ENCODE measurements at regions not wholly inside any gene's neighbourhood (a gene's known extent, or its start where the extent isn't known, plus 50 kb on each side); places are given as distances from the start of the nearest gene placed in this dataset.
"Not testable (repeated sequence)": the region's sequence is repeated elsewhere in the genome, so short reads cannot be mapped to it uniquely, and the experiment has no call there.

DNA sequence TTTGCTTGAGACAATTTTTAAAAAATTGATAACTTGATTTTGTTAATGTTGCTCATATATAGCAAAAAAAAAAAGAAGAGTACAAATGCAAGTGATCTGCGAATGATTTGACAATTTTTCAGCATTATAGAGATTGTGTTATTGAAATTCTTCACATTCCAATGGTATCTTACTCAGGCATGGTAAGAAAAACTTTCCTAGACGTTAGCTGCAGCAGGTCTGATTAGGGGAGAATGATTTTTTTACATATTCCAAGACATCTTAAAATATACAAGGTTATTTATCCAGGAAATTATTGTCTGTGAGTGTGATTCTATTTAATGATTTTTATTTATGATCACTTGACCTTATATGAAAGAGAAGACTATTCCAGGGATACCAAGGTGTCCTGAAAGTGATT lies 361.9 kb downstream of the MAT2B start:
- TF ChIP-seq, protein P1, sequence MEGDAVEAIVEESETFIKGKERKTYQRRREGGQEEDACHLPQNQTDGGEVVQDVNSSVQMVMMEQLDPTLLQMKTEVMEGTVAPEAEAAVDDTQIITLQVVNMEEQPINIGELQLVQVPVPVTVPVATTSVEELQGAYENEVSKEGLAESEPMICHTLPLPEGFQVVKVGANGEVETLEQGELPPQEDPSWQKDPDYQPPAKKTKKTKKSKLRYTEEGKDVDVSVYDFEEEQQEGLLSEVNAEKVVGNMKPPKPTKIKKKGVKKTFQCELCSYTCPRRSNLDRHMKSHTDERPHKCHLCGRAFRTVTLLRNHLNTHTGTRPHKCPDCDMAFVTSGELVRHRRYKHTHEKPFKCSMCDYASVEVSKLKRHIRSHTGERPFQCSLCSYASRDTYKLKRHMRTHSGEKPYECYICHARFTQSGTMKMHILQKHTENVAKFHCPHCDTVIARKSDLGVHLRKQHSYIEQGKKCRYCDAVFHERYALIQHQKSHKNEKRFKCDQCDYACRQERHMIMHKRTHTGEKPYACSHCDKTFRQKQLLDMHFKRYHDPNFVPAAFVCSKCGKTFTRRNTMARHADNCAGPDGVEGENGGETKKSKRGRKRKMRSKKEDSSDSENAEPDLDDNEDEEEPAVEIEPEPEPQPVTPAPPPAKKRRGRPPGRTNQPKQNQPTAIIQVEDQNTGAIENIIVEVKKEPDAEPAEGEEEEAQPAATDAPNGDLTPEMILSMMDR (IDR thresholded peaks at IDR 0.05; ENCODE audit: low read depth, low read length, missing control alignments): no peak
- H3K4me3 ChIP-seq (ENCODE audit: low read depth, low read length): no peak overlapping the region
- DNase-seq (ENCODE audit: low read depth): no peak
- in situ Hi-C loops (cut with HindIII; ENCODE audit: low sequenced_read_pairs): no loop called here

DNA sequence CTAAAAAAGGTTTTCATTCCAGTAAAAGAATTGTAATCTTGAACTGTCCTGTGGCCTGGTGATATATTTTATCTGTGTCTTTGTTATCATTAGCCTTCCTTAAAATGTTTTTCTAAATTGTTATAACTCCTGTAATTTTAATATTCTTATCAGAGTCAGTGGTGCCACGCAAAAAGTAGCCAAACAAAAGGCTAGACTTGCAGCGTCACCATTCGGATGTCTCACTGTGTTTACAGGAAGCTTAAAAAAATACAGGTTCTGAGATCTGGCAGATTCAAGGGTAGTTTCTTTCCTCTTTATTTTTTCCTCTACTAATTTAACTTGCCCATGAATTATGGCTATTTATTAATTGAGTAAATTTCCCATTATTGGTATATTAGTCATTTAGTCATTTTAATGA lies 362.3 kb downstream of the MAT2B start:
- no peak for DNase-seq (ENCODE audit: low read depth)
- in situ Hi-C loops (cut with HindIII; ENCODE audit: low sequenced_read_pairs): no loop called here

DNA sequence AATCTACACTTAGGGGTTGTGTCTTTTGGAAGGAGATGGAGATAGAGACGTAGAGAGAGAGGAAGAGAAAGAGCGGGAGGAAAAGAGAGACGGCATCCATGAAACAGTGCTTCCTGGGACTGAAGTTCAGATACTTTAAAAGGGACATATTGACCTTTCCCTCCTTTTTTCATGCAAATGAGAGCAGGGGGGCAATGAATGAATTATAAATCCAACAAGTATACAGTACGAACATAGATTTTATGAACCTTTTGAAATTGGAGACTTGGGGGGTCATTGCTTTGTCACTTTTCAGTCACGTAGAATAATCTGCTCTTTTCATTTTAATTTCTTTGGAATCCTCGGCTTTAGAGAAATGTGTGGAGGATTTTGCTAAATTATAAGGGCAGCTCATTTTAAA lies 364.2 kb downstream of the MAT2B start:
- DNase-seq (ENCODE audit: low read depth): no peak
- TF ChIP-seq, protein P1 (IDR thresholded peaks at IDR 0.05; ENCODE audit: low read depth, low read length, missing control alignments): no peak
- in situ Hi-C loops (cut with HindIII; ENCODE audit: low sequenced_read_pairs): no loop called here
- H3K4me3 ChIP-seq (ENCODE audit: low read depth, low read length): no peak overlapping the region

More for the DNA sequence above, 362.3 kb downstream of the MAT2B start:
- TF ChIP-seq, protein P1 (IDR thresholded peaks at IDR 0.05; ENCODE audit: low read depth, low read length, missing control alignments): no peak
- H3K4me3 ChIP-seq (ENCODE audit: low read depth, low read length): no peak overlapping the region

DNA sequence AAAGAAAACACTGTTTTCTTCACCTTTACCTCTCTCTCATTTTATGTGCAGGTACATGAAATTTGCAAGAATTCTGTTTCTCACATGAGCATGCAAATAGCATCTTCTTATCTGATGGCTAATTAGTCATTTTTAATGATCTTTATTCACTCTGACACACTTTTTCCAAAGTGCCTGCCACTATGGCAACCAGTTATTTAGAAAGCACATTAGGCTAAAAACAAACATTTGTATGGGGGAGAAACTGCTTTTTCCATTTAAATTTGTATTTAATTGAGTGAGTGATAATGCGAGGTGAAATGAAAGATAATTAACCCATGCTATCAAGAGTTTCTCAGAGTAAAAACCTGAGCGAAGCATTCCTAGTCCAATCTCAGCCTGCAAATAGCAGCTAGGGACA lies 365.0 kb downstream of the MAT2B start:
- DNase-seq (ENCODE audit: low read depth): no peak
- in situ Hi-C loops (cut with HindIII; ENCODE audit: low sequenced_read_pairs): no loop called here
- TF ChIP-seq, protein P1 (IDR thresholded peaks at IDR 0.05; ENCODE audit: low read depth, low read length, missing control alignments): no peak
- H3K4me3 ChIP-seq (ENCODE audit: low read depth, low read length): no peak overlapping the region

DNA sequence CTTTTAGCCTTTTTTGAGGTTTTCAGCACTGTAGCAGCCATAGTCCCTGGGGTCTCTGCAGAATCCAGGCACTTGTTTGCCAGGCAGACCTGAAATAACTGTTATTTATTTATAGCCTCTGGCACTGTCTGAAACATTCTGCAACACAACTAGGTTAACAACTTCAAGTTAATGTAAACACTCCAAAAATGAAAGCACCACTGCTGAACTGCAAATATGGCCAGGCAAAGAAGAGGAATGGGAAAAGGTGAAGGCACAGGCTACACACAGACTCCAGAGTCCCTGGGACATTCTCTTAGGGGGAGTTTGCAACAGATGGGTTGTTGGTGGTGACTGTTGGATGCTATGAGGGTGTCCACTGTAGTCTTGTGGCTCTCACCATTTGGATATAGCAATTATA lies 369.0 kb downstream of the MAT2B start:
- in situ Hi-C loops (cut with HindIII; ENCODE audit: low sequenced_read_pairs): no loop called here
- TF ChIP-seq, protein P1 (IDR thresholded peaks at IDR 0.05; ENCODE audit: low read depth, low read length, missing control alignments): no peak
- H3K4me3 ChIP-seq (ENCODE audit: low read depth, low read length): no peak overlapping the region

DNA sequence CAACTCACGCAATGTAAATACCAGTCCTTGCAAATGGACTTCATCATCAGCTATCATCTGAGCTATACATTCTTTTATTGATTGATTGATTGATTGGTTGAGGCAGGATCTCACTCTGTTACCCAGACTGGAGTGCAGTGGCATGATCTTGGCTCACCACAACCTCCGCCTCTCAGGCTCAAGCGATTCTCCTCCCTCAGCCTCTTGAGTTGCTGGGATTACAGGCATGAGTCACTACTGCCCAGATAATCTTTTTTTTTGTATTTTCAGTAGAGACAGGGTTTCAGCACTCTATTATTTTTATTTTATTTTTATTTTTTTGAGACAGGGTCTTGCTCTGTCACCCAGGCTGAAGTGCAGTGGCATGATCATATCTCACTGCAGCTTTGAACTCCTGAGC lies 369.5 kb downstream of the MAT2B start:
- in situ Hi-C loops (cut with HindIII; ENCODE audit: low sequenced_read_pairs); DNase-seq (ENCODE audit: low read depth); H3K4me3 ChIP-seq (ENCODE audit: low read depth, low read length): not testable (repeated sequence)

More for the DNA sequence above, 369.0 kb downstream of the MAT2B start:
- no peak for DNase-seq (ENCODE audit: low read depth)

DNA sequence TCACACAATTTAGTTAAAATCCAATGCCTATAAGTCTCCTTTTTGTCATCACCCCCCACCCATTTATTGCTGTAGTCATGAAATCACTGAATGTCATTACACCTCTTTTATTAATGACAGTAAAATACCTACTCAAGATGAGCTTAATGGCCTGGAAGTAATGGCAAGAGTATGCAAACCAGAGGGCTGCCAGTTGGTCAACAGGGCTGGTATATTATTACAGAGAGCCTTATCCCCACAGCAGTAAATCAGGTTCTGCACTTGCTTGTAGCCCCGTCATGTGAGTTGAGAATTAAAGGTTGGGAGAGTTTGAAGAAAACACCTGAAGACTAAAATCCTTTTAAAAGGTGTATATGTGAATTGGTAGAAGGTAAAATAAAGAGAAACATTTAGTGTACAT lies 372.4 kb downstream of the MAT2B start:
- DNase-seq (ENCODE audit: low read depth): no peak
- TF ChIP-seq, protein P1 (IDR thresholded peaks at IDR 0.05; ENCODE audit: low read depth, low read length, missing control alignments): no peak
- in situ Hi-C loops (cut with HindIII; ENCODE audit: low sequenced_read_pairs): no loop called here
- H3K4me3 ChIP-seq (ENCODE audit: low read depth, low read length): no peak overlapping the region

Data from astrocyte of the cerebellum (primary cell).